Calu3 (cell line): ENCODE measurements at regions not wholly inside any gene's neighbourhood (a gene's known extent, or its start where the extent isn't known, plus 50 kb on each side); places are given as distances from the start of the nearest gene placed in this dataset.

ENCODE experiments used
- BruUV-seq: library from RNA; stranded (reverse); fragments of 400-500 nt; replicated peaks from 2 replicates; lab custom pipeline; 2021; lab: Mats Ljungman, UMichigan
- CTCF ChIA-PET: fragments of 300-600 bp; sonication (Branson Sonifier 250); formaldehyde crosslinking; loops from one replicate; lab custom pipeline; 2022; ENCODE audit warnings: antibody characterized with exemption; lab: Charles Lee
- DNase-seq: peaks from one replicate; pipeline ENCODE4 v3.0.0; 2022
- H3K27ac Mint-ChIP-seq: one replicate; pipeline ENCODE4 v1.8.0; 2022; ENCODE audit warnings: mixed read lengths; ENCODE audit not compliant: unreplicated experiment
- H3K27me3 Mint-ChIP-seq: one replicate; pipeline ENCODE4 v1.8.0; 2022; ENCODE audit warnings: mixed read lengths; ENCODE audit not compliant: unreplicated experiment
- H3K36me3 Mint-ChIP-seq: one replicate; pipeline ENCODE4 v1.8.0; 2022; ENCODE audit warnings: mild to moderate bottlenecking, moderate library complexity, mixed read lengths; ENCODE audit not compliant: insufficient read depth, unreplicated experiment
- H3K4me1 Mint-ChIP-seq: one replicate; pipeline ENCODE4 v1.8.0; 2022; ENCODE audit warnings: mild to moderate bottlenecking, low read depth, mixed read lengths; ENCODE audit not compliant: unreplicated experiment
- H3K4me3 Mint-ChIP-seq: one replicate; pipeline ENCODE4 v1.8.0; 2022; ENCODE audit warnings: mild to moderate bottlenecking, low read depth, moderate library complexity, mixed read lengths; ENCODE audit not compliant: unreplicated experiment
- H3K9me3 Mint-ChIP-seq: one replicate; pipeline ENCODE4 v1.8.0; 2022; ENCODE audit warnings: low read depth, mixed read lengths; ENCODE audit not compliant: unreplicated experiment
- CTCF ChIP-seq: fragments of 200-600 bp; IDR thresholded peaks from one replicate; pipeline ENCODE4 v1.8.0; 2022; ENCODE audit warnings: antibody characterized with exemption; ENCODE audit not compliant: unreplicated experiment
- intact Hi-C: fragments of 100-400 bp; cut with micrococcal nuclease; formaldehyde crosslinking; loops from one replicate; pipeline ENCODE4 v1.10.0; 2022; ENCODE audit not compliant: unreplicated experiment

- no peak for DNase-seq
- Mint-ChIP-seq H3K36me3 (no peaks in the 10 kb centered on the region), H3K27ac (no peak overlapping the region), H3K4me3 (no peak overlapping the region), H3K9me3 (no peaks in the 10 kb centered on the region), H3K27me3 (no peaks in the 10 kb centered on the region), H3K4me1 (no peaks in the 10 kb centered on the region)
- intact Hi-C loops: no loop called here
- TF ChIP-seq CTCF: no peak
- CTCF ChIA-PET: no interaction called here
- BruUV-seq: no TSS peak
Measured at GRCh38 chr13:90997951-90998350, 349.5 kb upstream of the MIR17HG start.

- H3K27ac Mint-ChIP-seq: no peak overlapping the region
- no peaks in the 10 kb centered on the region for H3K4me1 Mint-ChIP-seq
- H3K27me3 Mint-ChIP-seq: no peaks in the 10 kb centered on the region
- DNase-seq: no peak
- H3K4me3 Mint-ChIP-seq: no peak overlapping the region
- intact Hi-C loops: no loop called here
- no TSS peak for BruUV-seq
- CTCF ChIA-PET: no interaction called here
- no peaks in the 10 kb centered on the region for H3K36me3 Mint-ChIP-seq
- TF ChIP-seq CTCF: no peak
- no peaks in the 10 kb centered on the region for H3K9me3 Mint-ChIP-seq
Measured at GRCh38 chr13:90999401-90999800, 348.1 kb upstream of the MIR17HG start.

GRCh38 chr13:91001371-91001770 lies 346.1 kb upstream of the MIR17HG start:
- no peak for TF ChIP-seq CTCF
- BruUV-seq: no TSS peak
- Mint-ChIP-seq H3K27me3 (no peaks in the 10 kb centered on the region), H3K4me1 (no peaks in the 10 kb centered on the region), H3K36me3 (no peaks in the 10 kb centered on the region), H3K9me3 (no peaks in the 10 kb centered on the region), H3K4me3 (no peak overlapping the region), H3K27ac (no peak overlapping the region)
- CTCF ChIA-PET: interaction anchor here (0.7 kb wide), 1 partner anchor 320 kb away, joined by 3 read pairs; no protein-coding TSS in a partner anchor
- DNase-seq: no peak
- intact Hi-C loops: no loop called here

- Mint-ChIP-seq H3K27ac (no peak overlapping the region), H3K27me3 (no peaks in the 10 kb centered on the region), H3K4me1 (no peaks in the 10 kb centered on the region), H3K4me3 (no peak overlapping the region), H3K36me3 (no peaks in the 10 kb centered on the region), H3K9me3 (no peaks in the 10 kb centered on the region)
- intact Hi-C loops: loop anchor here (5.0 kb wide), 1 partner anchor 127 kb away; no protein-coding TSS in a partner anchor
- TF ChIP-seq CTCF: no peak
- no TSS peak for BruUV-seq
- CTCF ChIA-PET: no interaction called here
- DNase-seq: no peak
Measured at GRCh38 chr13:91014696-91015095, 332.8 kb upstream of the MIR17HG start.
